Activated CD8-positive, alpha-beta T cell treated with anti-CD3 and anti-CD28 coated beads for 36 hours (primary cell): ENCODE measurements at regions not wholly inside any gene's neighbourhood (a gene's known extent, or its start where the extent isn't known, plus 50 kb on each side); places are given as distances from the start of the nearest gene placed in this dataset.

Experiments
- ATAC-seq: fragments of 200-7000 bp; cut with Tn5 transposase; one replicate; pipeline ENCODE4 v1.10.0; 2021; ENCODE audit warnings: mild to moderate bottlenecking, moderate library complexity
- CTCF ChIA-PET: fragments of 350-600 bp; sonication (Branson Sonifier 250); formaldehyde crosslinking; loops from one replicate; lab custom pipeline; 2021; ENCODE audit warnings: antibody characterized with exemption; lab: Charles Lee
- POLR2A ChIA-PET: fragments of 350-600 bp; sonication (Branson Sonifier 250); formaldehyde crosslinking; loops from one replicate; lab custom pipeline; 2021; ENCODE audit warnings: antibody characterized with exemption; lab: Charles Lee
- DNase-seq: peaks from one replicate; pipeline ENCODE4 v3.0.0-alpha.2; 2020
- H3K27ac Mint-ChIP-seq: one replicate; pipeline ENCODE4 v1.8.0; 2021; ENCODE audit warnings: mild to moderate bottlenecking, mixed read lengths
- H3K27me3 Mint-ChIP-seq: one replicate; pipeline ENCODE4 v1.8.0; 2021; ENCODE audit warnings: mixed read lengths
- H3K36me3 Mint-ChIP-seq: one replicate; pipeline ENCODE4 v1.8.0; 2021; ENCODE audit warnings: low read depth, mixed read lengths
- H3K4me1 Mint-ChIP-seq: one replicate; pipeline ENCODE4 v1.8.0; 2021; ENCODE audit warnings: low read depth, mixed read lengths
- H3K4me3 Mint-ChIP-seq: one replicate; pipeline ENCODE4 v1.8.0; 2021; ENCODE audit warnings: mild to moderate bottlenecking, moderate library complexity, mixed read lengths
- H3K9me3 Mint-ChIP-seq: one replicate; pipeline ENCODE4 v1.8.0; 2021; ENCODE audit warnings: mixed read lengths
- intact Hi-C: fragments of 100-400 bp; cut with micrococcal nuclease; formaldehyde crosslinking; loops from one replicate; pipeline ENCODE4 v1.10.0; 2022
- TF ChIP-seq, protein P1 (sequence below): fragments of 200-600 bp; IDR thresholded peaks from one replicate; pipeline ENCODE4 v1.8.0; 2022; ENCODE audit warnings: antibody characterized with exemption, mild to moderate bottlenecking

DNA sequence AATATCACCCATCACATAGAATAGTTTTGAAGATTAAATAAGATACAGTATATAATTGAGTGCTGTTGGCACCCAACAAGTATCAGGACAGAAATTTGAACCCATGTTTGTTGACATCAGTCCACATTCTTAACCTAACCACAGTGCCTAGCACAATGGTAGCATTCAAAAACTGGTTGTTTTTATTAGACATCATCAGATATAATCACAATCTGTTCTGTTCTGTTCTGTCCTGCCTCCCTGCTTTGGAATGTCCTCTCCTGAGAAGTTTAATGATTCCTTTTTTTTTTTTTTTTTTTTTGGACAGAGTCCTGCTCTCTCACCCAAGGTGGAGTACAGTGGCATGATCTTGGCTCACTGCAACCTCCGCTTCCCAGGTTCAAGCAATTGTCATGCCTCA lies 476.6 kb downstream of the RMST start:
- peaks cover 2% of the 10 kb centered on the region for H3K9me3 Mint-ChIP-seq

GRCh38 chr12:97940105-97940504 lies 477.5 kb downstream of the RMST start:
- no peaks in the 10 kb centered on the region for H3K27me3 Mint-ChIP-seq
- H3K4me1 Mint-ChIP-seq, result no peaks in the 10 kb centered on the region
- DNase-seq (no peak), ATAC-seq (no peak)
- no peak overlapping the region for H3K4me3 Mint-ChIP-seq
- TF ChIP-seq, protein P1, sequence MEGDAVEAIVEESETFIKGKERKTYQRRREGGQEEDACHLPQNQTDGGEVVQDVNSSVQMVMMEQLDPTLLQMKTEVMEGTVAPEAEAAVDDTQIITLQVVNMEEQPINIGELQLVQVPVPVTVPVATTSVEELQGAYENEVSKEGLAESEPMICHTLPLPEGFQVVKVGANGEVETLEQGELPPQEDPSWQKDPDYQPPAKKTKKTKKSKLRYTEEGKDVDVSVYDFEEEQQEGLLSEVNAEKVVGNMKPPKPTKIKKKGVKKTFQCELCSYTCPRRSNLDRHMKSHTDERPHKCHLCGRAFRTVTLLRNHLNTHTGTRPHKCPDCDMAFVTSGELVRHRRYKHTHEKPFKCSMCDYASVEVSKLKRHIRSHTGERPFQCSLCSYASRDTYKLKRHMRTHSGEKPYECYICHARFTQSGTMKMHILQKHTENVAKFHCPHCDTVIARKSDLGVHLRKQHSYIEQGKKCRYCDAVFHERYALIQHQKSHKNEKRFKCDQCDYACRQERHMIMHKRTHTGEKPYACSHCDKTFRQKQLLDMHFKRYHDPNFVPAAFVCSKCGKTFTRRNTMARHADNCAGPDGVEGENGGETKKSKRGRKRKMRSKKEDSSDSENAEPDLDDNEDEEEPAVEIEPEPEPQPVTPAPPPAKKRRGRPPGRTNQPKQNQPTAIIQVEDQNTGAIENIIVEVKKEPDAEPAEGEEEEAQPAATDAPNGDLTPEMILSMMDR, result no peak
- ChIA-PET POLR2A (no interaction called here), CTCF (no interaction called here)
- H3K9me3 Mint-ChIP-seq, result peaks cover 2% of the 10 kb centered on the region
- intact Hi-C loops, result no loop called here
- H3K27ac Mint-ChIP-seq, result no peak overlapping the region
- H3K36me3 Mint-ChIP-seq, result no peaks in the 10 kb centered on the region

More for the DNA sequence above, 476.6 kb downstream of the RMST start:
- DNase-seq, result no peak
- no peak overlapping the region for H3K4me3 Mint-ChIP-seq
- H3K27ac Mint-ChIP-seq, result no peak overlapping the region
- H3K36me3 Mint-ChIP-seq, result no peaks in the 10 kb centered on the region
- TF ChIP-seq, protein P1, result no peak
- no peak for ATAC-seq
- intact Hi-C loops, result no loop called here
- ChIA-PET POLR2A (no interaction called here), CTCF (no interaction called here)
- H3K4me1 Mint-ChIP-seq, result no peaks in the 10 kb centered on the region
- no peaks in the 10 kb centered on the region for H3K27me3 Mint-ChIP-seq

DNA sequence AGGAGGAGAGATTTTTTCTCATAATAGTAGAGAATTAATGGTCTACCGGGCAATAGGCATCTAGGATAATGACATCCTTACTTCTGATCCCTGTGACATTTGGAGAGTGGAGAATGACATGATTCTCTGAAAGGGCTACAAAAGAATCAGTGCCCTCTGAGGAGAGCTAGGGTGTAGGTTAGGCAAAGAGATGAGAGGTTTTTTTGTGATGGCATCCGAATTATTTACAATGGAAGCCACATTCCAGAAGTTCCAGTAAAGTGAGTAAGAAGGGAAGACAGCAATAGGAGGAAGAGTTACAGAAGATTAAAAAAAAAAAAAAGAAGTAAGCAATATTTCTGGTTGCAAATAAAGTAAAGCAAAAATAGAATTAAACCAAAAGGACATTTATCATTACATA lies 478.0 kb downstream of the RMST start:
- Mint-ChIP-seq H3K4me3 (no peak overlapping the region), H3K27ac (no peak overlapping the region), H3K27me3 (no peaks in the 10 kb centered on the region), H3K9me3 (peaks cover 2% of the 10 kb centered on the region), H3K4me1 (no peaks in the 10 kb centered on the region), H3K36me3 (no peaks in the 10 kb centered on the region)
- intact Hi-C loops, result no loop called here
- ATAC-seq (no peak), DNase-seq (no peak)
- CTCF ChIA-PET, result no interaction called here
- POLR2A ChIA-PET, result no interaction called here
- TF ChIP-seq, protein P1, result no peak

- Mint-ChIP-seq H3K27me3 (no peaks in the 10 kb centered on the region), H3K27ac (no peak overlapping the region), H3K36me3 (no peaks in the 10 kb centered on the region), H3K9me3 (peaks cover 2% of the 10 kb centered on the region), H3K4me1 (no peaks in the 10 kb centered on the region), H3K4me3 (no peak overlapping the region)
- ATAC-seq (no peak), DNase-seq (no peak)
- TF ChIP-seq, protein P1, result no peak
- POLR2A ChIA-PET, result no interaction called here
- CTCF ChIA-PET, result no interaction called here
- intact Hi-C loops, result no loop called here
These were observed 479.2 kb downstream of the RMST start for GRCh38 chr12:97941686-97942354.

GRCh38 chr12:97943359-97943758 lies 480.8 kb downstream of the RMST start:
- H3K27me3 Mint-ChIP-seq, result no peaks in the 10 kb centered on the region
- H3K36me3 Mint-ChIP-seq, result no peaks in the 10 kb centered on the region
- ChIA-PET POLR2A (no interaction called here), CTCF (no interaction called here)
- H3K27ac Mint-ChIP-seq, result no peak overlapping the region
- peaks cover 2% of the 10 kb centered on the region for H3K9me3 Mint-ChIP-seq
- TF ChIP-seq, protein P1, result no peak
- no peak for ATAC-seq
- H3K4me1 Mint-ChIP-seq, result no peaks in the 10 kb centered on the region
- DNase-seq, result no peak
- no peak overlapping the region for H3K4me3 Mint-ChIP-seq
- intact Hi-C loops, result no loop called here
